ENCODE measurements at regions not wholly inside any gene's neighbourhood (a gene's known extent, or its start where the extent isn't known, plus 50 kb on each side); places are given as distances from the start of the nearest gene placed in this dataset.

DNA sequence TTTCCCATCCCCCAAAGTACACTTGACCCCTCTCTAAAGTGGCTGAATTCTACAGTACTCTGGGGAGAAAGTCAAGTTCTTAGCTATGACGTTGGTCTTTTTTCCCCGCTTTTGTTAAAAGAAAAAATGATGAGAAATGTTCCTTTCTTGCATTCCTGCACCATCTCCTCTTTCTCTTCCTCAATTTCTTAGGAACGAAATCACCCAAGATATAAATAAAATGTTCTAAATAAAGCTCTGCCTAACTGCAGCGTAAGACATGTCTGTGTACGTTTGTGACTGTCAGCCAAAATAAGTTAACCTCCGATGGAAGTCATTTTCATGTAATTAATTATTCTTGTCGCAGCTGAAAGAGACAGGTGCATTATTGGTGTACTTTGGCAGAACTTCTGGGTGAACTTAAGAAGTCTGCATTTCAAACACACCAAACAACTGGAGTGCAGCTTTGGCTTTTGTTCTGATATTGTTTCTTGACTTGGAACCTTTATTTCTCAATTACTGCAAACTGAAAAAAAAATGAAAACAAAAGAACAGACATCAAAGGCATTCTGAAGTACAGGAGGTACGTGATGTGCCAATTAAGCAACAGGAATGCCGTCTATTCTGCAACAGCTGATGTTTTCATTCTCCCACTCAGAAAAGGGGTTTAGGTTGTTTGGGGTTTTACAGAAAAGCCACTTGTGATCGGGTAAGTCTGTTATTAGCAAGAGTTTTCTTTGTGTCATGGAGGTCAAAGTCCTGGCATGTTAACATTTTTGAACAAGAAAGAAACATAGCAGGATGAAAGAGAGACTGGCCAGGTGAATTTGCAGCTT lies 82.4 kb upstream of the SDK1 start:
- H3K27ac ChIP-seq (ENCODE audit: control insufficient read depth, insufficient read depth, low read length): no peak overlapping the region
- H3K79me2 ChIP-seq (ENCODE audit: control insufficient read depth, insufficient read depth, low read length): no peaks in the 10 kb centered on the region
- H3K4me1 ChIP-seq (ENCODE audit: control insufficient read depth, extremely low read depth, insufficient read depth, low read length): no peaks in the 10 kb centered on the region
- no peaks in the 10 kb centered on the region for H3K36me3 ChIP-seq (ENCODE audit: control insufficient read depth in 2 of 2, extremely low read depth in 1 of 2, insufficient read depth in 2 of 2, low read length in 2 of 2)
- H3K9me3 ChIP-seq (ENCODE audit: control insufficient read depth, low read depth, low read length): no peaks in the 10 kb centered on the region
- DNase-seq (ENCODE audit: low read depth, low spot score) (no peak), FAIRE-seq (no peak)
- H3K4me2 ChIP-seq (ENCODE audit: control insufficient read depth, extremely low read depth, insufficient read depth, low read depth, low read length): no peak overlapping the region
- H3K9me1 ChIP-seq (ENCODE audit: control insufficient read depth, extremely low read depth, insufficient read depth, low read length): no peaks in the 10 kb centered on the region
- dilution Hi-C loops (cut with MboI; ENCODE audit: extremely low pct_ligation_motif_present, low sequenced_read_pairs): no loop called here
- peaks cover 6% of the 10 kb centered on the region for H3K27me3 ChIP-seq (ENCODE audit: control insufficient read depth, extremely low read depth, insufficient read depth, low read length)
- H2AFZ ChIP-seq (ENCODE audit: control insufficient read depth, low read length): no peak overlapping the region
- H3K9ac ChIP-seq (ENCODE audit: control insufficient read depth, extremely low read depth, insufficient read depth, low read length): no peak overlapping the region
- H3K4me3 ChIP-seq (ENCODE audit: control insufficient read depth in 2 of 3, extremely low read depth in 1 of 3, insufficient read depth in 2 of 3, low read depth in 1 of 3, low read length in 3 of 3): no peak overlapping the region
- TF ChIP-seq, protein P1, sequence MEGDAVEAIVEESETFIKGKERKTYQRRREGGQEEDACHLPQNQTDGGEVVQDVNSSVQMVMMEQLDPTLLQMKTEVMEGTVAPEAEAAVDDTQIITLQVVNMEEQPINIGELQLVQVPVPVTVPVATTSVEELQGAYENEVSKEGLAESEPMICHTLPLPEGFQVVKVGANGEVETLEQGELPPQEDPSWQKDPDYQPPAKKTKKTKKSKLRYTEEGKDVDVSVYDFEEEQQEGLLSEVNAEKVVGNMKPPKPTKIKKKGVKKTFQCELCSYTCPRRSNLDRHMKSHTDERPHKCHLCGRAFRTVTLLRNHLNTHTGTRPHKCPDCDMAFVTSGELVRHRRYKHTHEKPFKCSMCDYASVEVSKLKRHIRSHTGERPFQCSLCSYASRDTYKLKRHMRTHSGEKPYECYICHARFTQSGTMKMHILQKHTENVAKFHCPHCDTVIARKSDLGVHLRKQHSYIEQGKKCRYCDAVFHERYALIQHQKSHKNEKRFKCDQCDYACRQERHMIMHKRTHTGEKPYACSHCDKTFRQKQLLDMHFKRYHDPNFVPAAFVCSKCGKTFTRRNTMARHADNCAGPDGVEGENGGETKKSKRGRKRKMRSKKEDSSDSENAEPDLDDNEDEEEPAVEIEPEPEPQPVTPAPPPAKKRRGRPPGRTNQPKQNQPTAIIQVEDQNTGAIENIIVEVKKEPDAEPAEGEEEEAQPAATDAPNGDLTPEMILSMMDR (optimal IDR thresholded peaks at IDR 0.05 in 1 of 3, IDR thresholded peaks at IDR 0.05 in 1 of 3, conservative IDR thresholded peaks at IDR 0.05 in 1 of 3; ENCODE audit: extremely low read depth in 1 of 3, insufficient read depth in 2 of 3, low read length in 3 of 3): no peak
- no peak for TF ChIP-seq EZH2 (IDR thresholded peaks at IDR 0.05; ENCODE audit: low read length)
- no peaks in the 10 kb centered on the region for H4K20me1 ChIP-seq (ENCODE audit: control insufficient read depth, extremely low read depth, insufficient read depth, low read length)

DNA sequence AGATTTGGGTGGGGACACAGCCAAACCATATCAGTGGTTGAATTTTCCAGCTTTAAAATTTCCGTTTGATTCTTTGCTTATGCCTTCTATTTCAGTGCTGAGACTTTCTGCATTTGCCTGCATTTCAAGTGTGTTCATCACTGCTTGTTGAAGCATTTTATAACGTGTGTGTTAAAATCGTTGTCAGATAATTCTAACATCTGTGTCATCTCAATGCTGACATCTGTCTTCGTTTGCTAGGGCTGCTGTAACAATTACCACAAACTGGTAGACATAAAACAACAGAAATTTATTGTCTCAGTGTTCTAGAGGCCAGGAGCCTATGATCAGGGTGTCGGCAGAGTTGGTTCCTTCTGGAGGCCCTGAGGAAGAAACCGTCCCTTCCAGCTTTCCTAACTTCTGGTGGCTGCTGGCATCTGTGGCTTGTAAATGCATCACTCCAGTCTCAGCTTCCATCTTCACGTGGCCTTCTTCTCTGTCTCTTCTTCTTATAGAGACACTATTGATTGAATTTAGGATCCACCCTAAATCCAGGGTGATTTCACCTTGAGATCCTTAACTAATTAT lies 71.1 kb upstream of the SDK1 start:
- DNase-seq (ENCODE audit: low read depth, low spot score) (no peak), FAIRE-seq (no peak)
- Histone ChIP-seq H3K79me2 (ENCODE audit: control insufficient read depth, insufficient read depth, low read length) (no peaks in the 10 kb centered on the region), H3K27ac (ENCODE audit: control insufficient read depth, insufficient read depth, low read length) (no peak overlapping the region), H3K9ac (ENCODE audit: control insufficient read depth, extremely low read depth, insufficient read depth, low read length) (no peak overlapping the region), H3K4me1 (ENCODE audit: control insufficient read depth, extremely low read depth, insufficient read depth, low read length) (no peaks in the 10 kb centered on the region), H3K36me3 (ENCODE audit: control insufficient read depth in 2 of 2, extremely low read depth in 1 of 2, insufficient read depth in 2 of 2, low read length in 2 of 2) (no peaks in the 10 kb centered on the region), H2AFZ (ENCODE audit: control insufficient read depth, low read length) (no peak overlapping the region), H3K9me3 (ENCODE audit: control insufficient read depth, low read depth, low read length) (no peaks in the 10 kb centered on the region), H3K27me3 (ENCODE audit: control insufficient read depth, extremely low read depth, insufficient read depth, low read length) (no peaks in the 10 kb centered on the region), H4K20me1 (ENCODE audit: control insufficient read depth, extremely low read depth, insufficient read depth, low read length) (no peaks in the 10 kb centered on the region), H3K4me3 (ENCODE audit: control insufficient read depth in 2 of 3, extremely low read depth in 1 of 3, insufficient read depth in 2 of 3, low read depth in 1 of 3, low read length in 3 of 3) (no peak overlapping the region), H3K4me2 (ENCODE audit: control insufficient read depth, extremely low read depth, insufficient read depth, low read depth, low read length) (no peak overlapping the region), H3K9me1 (ENCODE audit: control insufficient read depth, extremely low read depth, insufficient read depth, low read length) (no peaks in the 10 kb centered on the region)
- TF ChIP-seq, protein P1 (optimal IDR thresholded peaks at IDR 0.05 in 1 of 3, IDR thresholded peaks at IDR 0.05 in 1 of 3, conservative IDR thresholded peaks at IDR 0.05 in 1 of 3; ENCODE audit: extremely low read depth in 1 of 3, insufficient read depth in 2 of 3, low read length in 3 of 3): no peak
- no peak for TF ChIP-seq EZH2 (IDR thresholded peaks at IDR 0.05; ENCODE audit: low read length)
- dilution Hi-C loops (cut with MboI; ENCODE audit: extremely low pct_ligation_motif_present, low sequenced_read_pairs): no loop called here

All from keratinocyte (primary cell).